HCT116 (cell line): ENCODE measurements at regions not wholly inside any gene's neighbourhood (a gene's known extent, or its start where the extent isn't known, plus 50 kb on each side); places are given as distances from the start of the nearest gene placed in this dataset.

Experiments used
- ATAC-seq: fragments of 200-7000 bp; cut with Tn5 transposase; 2 replicates; pipeline ENCODE4 v1.9.1; 2020; ENCODE audit warnings: mild to moderate bottlenecking, moderate library complexity
- BruUV-seq: library from RNA; stranded (reverse); fragments of 400-500 nt; replicated peaks from 2 replicates; lab custom pipeline; 2021; lab: Mats Ljungman, UMichigan
- CTCF ChIA-PET: fragments of 300-600 bp; sonication (Branson Sonifier 250); formaldehyde crosslinking; loops from one replicate; lab custom pipeline; 2021; ENCODE audit warnings: antibody characterized with exemption; lab: Charles Lee
- POLR2A ChIA-PET: fragments of 300-600, 350-600 bp; sonication (Branson Sonifier 250); formaldehyde crosslinking; loops from one replicate; lab custom pipeline; 2021; ENCODE audit warnings: antibody characterized with exemption; lab: Charles Lee
- RAD21 ChIA-PET, 2 experiments: fragments of 300-600 bp; sonication (Branson Sonifier 250); formaldehyde crosslinking; loops; one replicate each; lab custom pipeline; 2023; ENCODE audit warnings: low total read pairs in 2 of 2; ENCODE audit not compliant: uncharacterized antibody in 2 of 2, unreplicated experiment in 2 of 2, low non-redundant PET in 1 of 2; lab: Charles Lee
- DNase-seq: peaks from one replicate; pipeline ENCODE4 v3.0.0-alpha.2; 2010; ENCODE audit warnings: low read depth, low spot score
- H2AFZ ChIP-seq: fragments of 200-600 bp; shearing (Covaris generic), sonication (generic); 2 replicates; pipeline ENCODE4 v1.6.1; 2017; ENCODE audit warnings: low read depth, mixed run types, mixed read lengths, antibody characterized with exemption, low read length; ENCODE audit not compliant: poor library complexity, severe bottlenecking
- H3K27ac ChIP-seq: 2 replicates; pipeline ENCODE4 v1.5.1; 2012; ENCODE audit warnings: low read depth, low read length
- H3K27me3 ChIP-seq: fragments of 200-600 bp; sonication (generic); 2 replicates; pipeline ENCODE4 v1.6.1; 2016; ENCODE audit warnings: mixed run types, low read length, mixed read lengths; ENCODE audit not compliant: insufficient read depth
- H3K36me3 ChIP-seq, 2 experiments: fragments of 200-500 bp in 1 of 2; fragments of 200-600 bp in 1 of 2; sonication (Bioruptor generic) in 1 of 2; sonication (generic) in 1 of 2; 2 replicates each; pipeline versions ENCODE4 v1.5.1 to v1.6.1; 2014 to 2016; ENCODE audit warnings: low read length in 2 of 2, inconsistent platforms in 1 of 2, mixed read lengths in 1 of 2, mixed run types in 1 of 2; ENCODE audit not compliant: insufficient read depth in 2 of 2, control insufficient read depth in 1 of 2
- H3K4me1 ChIP-seq, 2 experiments: fragments of 200-600 bp in 1 of 2; sonication (generic) in 1 of 2; 2 replicates each; pipeline versions ENCODE4 v1.5.1 to v1.6.1; 2012 to 2017; ENCODE audit warnings: low read length in 2 of 2, inconsistent platforms in 1 of 2, mild to moderate bottlenecking in 1 of 2, mixed read lengths in 1 of 2, mixed run types in 1 of 2, moderate library complexity in 1 of 2; ENCODE audit not compliant: insufficient read depth in 2 of 2, control insufficient read depth in 1 of 2
- H3K4me2 ChIP-seq: fragments of 200-600 bp; sonication (generic); 2 replicates; pipeline ENCODE4 v1.6.1; 2017; ENCODE audit warnings: mixed run types, low read length, mixed read lengths
- H3K4me3 ChIP-seq, 2 experiments: fragments of 200-600 bp in 1 of 2; sonication (generic) in 1 of 2; replicated peaks in 1 of 2; 2 replicates each; pipeline ENCODE4 v1.5.1; 2011 to 2016; ENCODE audit warnings: low read length in 2 of 2, control low read depth in 1 of 2, low read depth in 1 of 2, mild to moderate bottlenecking in 1 of 2, mixed read lengths in 1 of 2, mixed run types in 1 of 2
- H3K79me2 ChIP-seq: fragments of 200-600 bp; sonication (generic); 2 replicates; pipeline ENCODE4 v1.6.1; 2017; ENCODE audit warnings: mild to moderate bottlenecking, mixed run types, low read length, moderate library complexity, mixed read lengths; ENCODE audit not compliant: insufficient read depth
- H3K9ac ChIP-seq: fragments of 200-600 bp; sonication (generic); 2 replicates; pipeline ENCODE4 v1.6.1; 2016; ENCODE audit warnings: low read length, mixed read lengths
- H3K9me2 ChIP-seq: fragments of 200-600 bp; sonication (generic), shearing (Covaris generic); 2 replicates; pipeline ENCODE4 v1.6.1; 2017; ENCODE audit warnings: mixed run types, mild to moderate bottlenecking, moderate library complexity; ENCODE audit not compliant: insufficient read depth
- H3K9me3 ChIP-seq, 2 experiments: fragments of 200-500 bp in 1 of 2; fragments of 200-600 bp in 1 of 2; sonication (Bioruptor generic) in 1 of 2; sonication (generic) in 1 of 2; 2 replicates each; pipeline ENCODE4 v1.6.1; 2014 to 2017; ENCODE audit warnings: low read length in 2 of 2, mixed read lengths in 2 of 2, inconsistent platforms in 1 of 2, low read depth in 1 of 2, mild to moderate bottlenecking in 1 of 2, mixed run types in 1 of 2, moderate library complexity in 1 of 2; ENCODE audit not compliant: control insufficient read depth in 1 of 2, insufficient read depth in 1 of 2
- H4K20me1 ChIP-seq: fragments of 200-600 bp; sonication (generic), shearing (Covaris generic); 2 replicates; pipeline ENCODE4 v1.6.1; 2017; ENCODE audit warnings: mixed run types, mild to moderate bottlenecking, moderate library complexity; ENCODE audit not compliant: insufficient read depth
- ATF3 ChIP-seq: IDR thresholded peaks from 2 replicates; pipeline ENCODE4 v1.6.1; 2012
- CBX3 ChIP-seq: IDR thresholded peaks from 2 replicates; pipeline ENCODE4 v1.6.1; 2012; ENCODE audit warnings: low read depth
- CEBPB ChIP-seq: IDR thresholded peaks from 2 replicates; pipeline ENCODE4 v1.6.1; 2012; ENCODE audit warnings: low read depth
- EGR1 ChIP-seq: IDR thresholded peaks from 2 replicates; pipeline ENCODE4 v1.6.1; 2012; ENCODE audit warnings: low read depth
- ELF1 ChIP-seq: IDR thresholded peaks from 2 replicates; pipeline ENCODE4 v1.6.1; 2012; ENCODE audit warnings: low read depth, borderline replicate concordance
- EZH2 ChIP-seq: fragments of 200-600 bp; sonication (generic); IDR thresholded peaks from 2 replicates; pipeline ENCODE4 v1.6.1; 2017; ENCODE audit warnings: antibody characterized with exemption, mixed run types
- EZH2phosphoT487 ChIP-seq: fragments of 200-600 bp; IDR thresholded peaks from 2 replicates; pipeline ENCODE4 v1.6.1; 2018; ENCODE audit warnings: antibody characterized with exemption, borderline replicate concordance
- FOSL1 ChIP-seq: IDR thresholded peaks from 2 replicates; pipeline ENCODE4 v1.6.1; 2012; ENCODE audit warnings: low read depth
- JUND ChIP-seq: IDR thresholded peaks from 2 replicates; pipeline ENCODE4 v1.6.1; 2012
- POLR2A ChIP-seq: IDR thresholded peaks from 2 replicates; pipeline ENCODE4 v1.7.0; 2011; ENCODE audit warnings: borderline replicate concordance; ENCODE audit not compliant: insufficient read depth, insufficient read length; ENCODE audit errors: extremely low read depth
- RAD21 ChIP-seq: IDR thresholded peaks from 2 replicates; pipeline ENCODE4 v1.6.1; 2012; ENCODE audit warnings: low read depth, mild to moderate bottlenecking
- SIN3A ChIP-seq: IDR thresholded peaks from 2 replicates; pipeline ENCODE4 v1.6.1; 2012; ENCODE audit warnings: low read depth
- SRF ChIP-seq: IDR thresholded peaks from 2 replicates; pipeline ENCODE4 v1.6.1; 2012; ENCODE audit warnings: low read depth
- YY1 ChIP-seq: IDR thresholded peaks from 2 replicates; pipeline ENCODE4 v1.6.1; 2011; ENCODE audit warnings: low read length, low read depth, moderate library complexity, mild to moderate bottlenecking; ENCODE audit not compliant: insufficient replicate concordance; ENCODE audit errors: extremely low read depth
- ZFX ChIP-seq: fragments of 450-650 bp; IDR thresholded peaks from 2 replicates; pipeline ENCODE4 v1.6.1; 2017
- ZNF274 ChIP-seq: fragments of 200-500 bp; sonication (Bioruptor generic); IDR thresholded peaks from 2 replicates; pipeline ENCODE4 v1.6.1; 2014; ENCODE audit warnings: mild to moderate bottlenecking, low read depth, low read length, inconsistent platforms
- intact Hi-C: fragments of 100-400 bp; cut with micrococcal nuclease; formaldehyde crosslinking; loops from 2 replicates; pipeline ENCODE4 v1.10.0; 2022
- TF ChIP-seq, protein P1 (sequence below): IDR thresholded peaks from 2 replicates; pipeline ENCODE4 v1.6.1; 2012; ENCODE audit warnings: low read depth
- TF ChIP-seq, protein P2 (sequence below): IDR thresholded peaks from 2 replicates; pipeline ENCODE4 v1.6.1; 2011; ENCODE audit warnings: mild to moderate bottlenecking, low read length, moderate library complexity; ENCODE audit not compliant: insufficient replicate concordance; ENCODE audit errors: extremely low read depth

DNA sequence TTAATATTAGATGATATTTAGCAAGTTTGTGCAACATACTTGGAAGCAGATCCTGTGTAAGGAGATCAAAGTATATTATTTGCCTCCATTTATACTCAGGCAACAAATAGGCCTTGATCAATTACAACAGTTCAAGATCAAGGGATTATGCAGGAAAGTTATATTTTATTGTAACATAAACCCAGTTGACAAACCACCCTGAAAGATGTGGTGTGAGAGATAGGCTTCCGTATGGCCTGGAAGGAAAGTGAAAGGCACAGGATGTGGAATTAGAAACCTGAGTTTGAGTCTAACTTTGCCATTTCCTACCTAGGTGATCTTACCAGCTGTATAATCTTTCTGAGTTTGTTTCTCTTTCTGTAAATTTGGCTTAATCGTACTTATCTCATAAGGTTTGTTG is 284.1 kb downstream of the BMP4 start:
- intact Hi-C loops, result no loop called here
- Histone ChIP-seq H3K4me3 (no peak overlapping the region), H4K20me1 (no peaks in the 10 kb centered on the region), H3K27ac (no peak overlapping the region), H3K9me2 (no peaks in the 10 kb centered on the region), H3K27me3 (no peaks in the 10 kb centered on the region), H3K9ac (no peak overlapping the region), H3K79me2 (no peaks in the 10 kb centered on the region), H2AFZ (no peak overlapping the region), H3K4me2 (no peak overlapping the region), H3K36me3 (no peaks in the 10 kb centered on the region), H3K4me1 (no peaks in the 10 kb centered on the region), H3K9me3 (no peaks in the 10 kb centered on the region)
- ChIA-PET CTCF (no interaction called here), POLR2A (no interaction called here), RAD21 (no interaction called here)
- BruUV-seq, result no TSS peak
- TF ChIP-seq SRF, result no peak
- no peak for TF ChIP-seq EZH2phosphoT487
- TF ChIP-seq RAD21, result no peak
- no peak for TF ChIP-seq ZFX
- no peak for TF ChIP-seq JUND
- no peak for TF ChIP-seq FOSL1
- TF ChIP-seq, protein P1, sequence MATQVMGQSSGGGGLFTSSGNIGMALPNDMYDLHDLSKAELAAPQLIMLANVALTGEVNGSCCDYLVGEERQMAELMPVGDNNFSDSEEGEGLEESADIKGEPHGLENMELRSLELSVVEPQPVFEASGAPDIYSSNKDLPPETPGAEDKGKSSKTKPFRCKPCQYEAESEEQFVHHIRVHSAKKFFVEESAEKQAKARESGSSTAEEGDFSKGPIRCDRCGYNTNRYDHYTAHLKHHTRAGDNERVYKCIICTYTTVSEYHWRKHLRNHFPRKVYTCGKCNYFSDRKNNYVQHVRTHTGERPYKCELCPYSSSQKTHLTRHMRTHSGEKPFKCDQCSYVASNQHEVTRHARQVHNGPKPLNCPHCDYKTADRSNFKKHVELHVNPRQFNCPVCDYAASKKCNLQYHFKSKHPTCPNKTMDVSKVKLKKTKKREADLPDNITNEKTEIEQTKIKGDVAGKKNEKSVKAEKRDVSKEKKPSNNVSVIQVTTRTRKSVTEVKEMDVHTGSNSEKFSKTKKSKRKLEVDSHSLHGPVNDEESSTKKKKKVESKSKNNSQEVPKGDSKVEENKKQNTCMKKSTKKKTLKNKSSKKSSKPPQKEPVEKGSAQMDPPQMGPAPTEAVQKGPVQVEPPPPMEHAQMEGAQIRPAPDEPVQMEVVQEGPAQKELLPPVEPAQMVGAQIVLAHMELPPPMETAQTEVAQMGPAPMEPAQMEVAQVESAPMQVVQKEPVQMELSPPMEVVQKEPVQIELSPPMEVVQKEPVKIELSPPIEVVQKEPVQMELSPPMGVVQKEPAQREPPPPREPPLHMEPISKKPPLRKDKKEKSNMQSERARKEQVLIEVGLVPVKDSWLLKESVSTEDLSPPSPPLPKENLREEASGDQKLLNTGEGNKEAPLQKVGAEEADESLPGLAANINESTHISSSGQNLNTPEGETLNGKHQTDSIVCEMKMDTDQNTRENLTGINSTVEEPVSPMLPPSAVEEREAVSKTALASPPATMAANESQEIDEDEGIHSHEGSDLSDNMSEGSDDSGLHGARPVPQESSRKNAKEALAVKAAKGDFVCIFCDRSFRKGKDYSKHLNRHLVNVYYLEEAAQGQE, result no peak
- TF ChIP-seq ZNF274, result no peak
- no peak for TF ChIP-seq POLR2A
- no peak for TF ChIP-seq EZH2
- TF ChIP-seq SIN3A, result no peak
- no peak for TF ChIP-seq CEBPB
- TF ChIP-seq, protein P2, sequence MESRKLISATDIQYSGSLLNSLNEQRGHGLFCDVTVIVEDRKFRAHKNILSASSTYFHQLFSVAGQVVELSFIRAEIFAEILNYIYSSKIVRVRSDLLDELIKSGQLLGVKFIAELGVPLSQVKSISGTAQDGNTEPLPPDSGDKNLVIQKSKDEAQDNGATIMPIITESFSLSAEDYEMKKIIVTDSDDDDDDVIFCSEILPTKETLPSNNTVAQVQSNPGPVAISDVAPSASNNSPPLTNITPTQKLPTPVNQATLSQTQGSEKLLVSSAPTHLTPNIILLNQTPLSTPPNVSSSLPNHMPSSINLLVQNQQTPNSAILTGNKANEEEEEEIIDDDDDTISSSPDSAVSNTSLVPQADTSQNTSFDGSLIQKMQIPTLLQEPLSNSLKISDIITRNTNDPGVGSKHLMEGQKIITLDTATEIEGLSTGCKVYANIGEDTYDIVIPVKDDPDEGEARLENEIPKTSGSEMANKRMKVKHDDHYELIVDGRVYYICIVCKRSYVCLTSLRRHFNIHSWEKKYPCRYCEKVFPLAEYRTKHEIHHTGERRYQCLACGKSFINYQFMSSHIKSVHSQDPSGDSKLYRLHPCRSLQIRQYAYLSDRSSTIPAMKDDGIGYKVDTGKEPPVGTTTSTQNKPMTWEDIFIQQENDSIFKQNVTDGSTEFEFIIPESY, result no peak
- TF ChIP-seq EGR1, result no peak
- TF ChIP-seq CBX3, result no peak
- no peak for TF ChIP-seq ATF3
- no peak for TF ChIP-seq ELF1
- TF ChIP-seq YY1, result no peak
- DNase-seq (no peak), ATAC-seq (no peak)
